NCI-H345 (cell line): ENCODE measurements at regions not wholly inside any gene's neighbourhood (a gene's known extent, or its start where the extent isn't known, plus 50 kb on each side); places are given as distances from the start of the nearest gene placed in this dataset.

Experiments
- DNase-seq: peaks from one replicate; lab custom pipeline; 2025; lab: John Stamatoyannopoulos, UW

DNA sequence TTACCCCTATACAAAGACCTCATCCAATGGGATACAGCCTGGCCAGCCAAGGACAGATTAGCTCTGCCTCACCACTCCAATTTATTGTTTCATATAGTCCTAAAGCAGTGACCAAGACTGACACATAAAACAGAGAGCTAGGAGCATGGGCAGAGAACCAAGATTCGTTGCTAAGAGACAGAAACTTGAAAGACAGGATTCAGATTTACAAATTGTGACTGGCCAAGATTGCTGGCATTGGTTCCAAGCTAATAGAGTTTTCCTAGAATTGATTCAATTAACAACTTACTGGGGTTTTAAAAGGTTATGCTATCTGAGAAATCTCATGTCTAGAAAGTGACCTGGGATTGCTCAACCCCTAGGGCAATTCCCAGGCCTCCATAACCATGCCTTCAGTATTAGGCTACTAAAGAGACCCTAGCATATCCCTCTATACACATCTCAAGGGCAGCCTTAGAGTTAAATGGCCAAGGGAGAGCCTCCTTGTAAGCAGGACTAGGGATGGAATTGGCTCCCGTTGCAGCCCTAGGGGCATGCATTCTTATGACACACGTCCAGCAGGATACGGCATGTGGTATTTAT is 75.6 kb downstream of the ICOS start:
- peak; percentile 24 for DNase-seq

DNA sequence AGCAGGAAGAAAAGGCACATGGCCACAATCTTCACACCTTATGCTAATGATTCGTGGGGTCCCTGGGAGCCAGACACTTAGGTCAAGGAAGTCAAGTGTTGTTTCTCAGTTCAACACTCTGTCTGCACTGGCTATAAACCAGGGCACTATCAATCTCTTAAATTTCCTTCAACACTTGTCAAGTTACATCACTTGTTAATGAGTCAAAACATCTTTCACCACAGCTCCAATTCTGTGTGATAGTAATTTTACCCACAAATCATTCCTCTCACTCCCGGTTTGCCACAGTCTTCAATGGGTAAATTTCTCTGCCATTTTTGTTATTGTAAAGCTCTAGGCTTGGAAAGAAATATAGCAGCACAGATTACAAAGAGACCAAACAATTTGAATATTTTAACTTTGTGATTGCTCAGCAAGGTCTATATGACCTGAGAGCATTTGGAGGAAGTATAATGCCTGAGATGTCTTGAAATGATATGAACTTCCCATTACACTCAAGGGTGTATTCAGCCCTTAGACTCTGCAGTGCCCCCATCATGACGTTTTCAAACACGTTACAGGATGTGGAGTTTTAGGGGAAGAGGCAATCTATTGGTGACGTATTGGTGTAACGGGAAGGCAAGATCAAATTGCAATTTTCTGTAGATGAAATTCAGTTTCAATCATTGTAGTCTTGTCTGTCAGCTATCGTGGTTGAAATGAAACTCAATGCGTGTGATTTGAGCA is 78.7 kb downstream of the ICOS start:
- no peak for DNase-seq

DNA sequence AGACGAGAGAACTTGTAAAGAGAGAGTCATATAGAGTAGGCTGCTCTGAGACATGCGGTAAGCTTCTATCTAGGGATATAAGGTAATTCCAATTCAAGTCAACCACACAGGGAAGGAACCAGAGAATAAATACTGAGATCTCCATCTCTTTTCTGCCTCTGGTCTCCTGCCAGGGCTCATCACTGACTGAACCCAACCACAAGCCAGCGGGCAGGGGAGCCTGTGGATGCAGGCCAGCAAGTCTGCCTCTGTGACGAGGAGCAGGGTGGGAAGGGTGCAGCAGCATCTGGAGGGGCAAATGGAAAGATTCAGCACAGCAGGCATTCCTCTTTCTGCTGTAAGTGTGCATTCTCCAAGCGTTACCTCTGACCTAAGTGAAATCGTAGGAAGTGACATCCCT is 82.2 kb downstream of the ICOS start:
- no peak for DNase-seq

DNA sequence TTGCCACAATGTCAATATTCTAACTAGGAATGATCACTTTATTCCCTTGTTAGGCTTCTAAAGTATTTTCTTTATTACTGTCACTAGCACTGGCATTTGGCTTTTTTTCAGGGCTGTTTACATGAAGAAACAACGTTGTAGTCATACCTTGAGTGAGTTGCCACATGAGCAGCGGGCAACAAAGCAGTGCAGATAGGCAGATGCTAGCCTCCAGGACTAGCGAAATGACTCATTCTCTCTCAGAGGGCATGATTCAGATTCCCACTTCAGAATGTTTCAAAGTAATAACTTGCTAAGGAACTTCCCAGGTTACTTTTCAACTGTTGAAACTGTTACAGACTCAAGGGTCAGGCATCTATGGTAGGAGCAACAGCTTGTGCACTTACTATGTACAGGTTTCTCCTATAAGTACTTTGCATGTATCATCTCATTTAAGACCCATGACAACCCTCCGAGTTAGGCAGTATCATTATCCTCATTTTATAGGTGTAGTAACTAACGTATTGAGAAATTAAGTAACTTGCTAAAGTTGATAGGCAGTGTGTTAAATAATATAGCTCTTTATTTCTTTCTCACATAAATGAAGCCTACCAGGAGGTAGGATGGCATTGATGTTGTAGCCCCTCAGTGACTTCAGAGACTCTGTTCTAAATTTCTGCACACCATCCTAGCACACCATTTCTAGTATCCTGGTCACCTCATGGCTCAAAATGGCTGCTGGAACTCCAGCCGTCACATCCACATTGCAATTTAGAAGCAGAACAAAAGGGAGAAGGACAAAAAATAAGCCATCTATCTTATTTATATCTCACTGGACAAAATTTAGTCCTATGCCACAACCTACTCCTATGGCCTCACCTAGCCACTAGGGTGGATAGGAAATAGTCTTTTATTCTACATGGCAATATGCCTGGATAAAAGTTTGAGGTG is 83.3 kb downstream of the ICOS start:
- DNase-seq, result no peak

DNA sequence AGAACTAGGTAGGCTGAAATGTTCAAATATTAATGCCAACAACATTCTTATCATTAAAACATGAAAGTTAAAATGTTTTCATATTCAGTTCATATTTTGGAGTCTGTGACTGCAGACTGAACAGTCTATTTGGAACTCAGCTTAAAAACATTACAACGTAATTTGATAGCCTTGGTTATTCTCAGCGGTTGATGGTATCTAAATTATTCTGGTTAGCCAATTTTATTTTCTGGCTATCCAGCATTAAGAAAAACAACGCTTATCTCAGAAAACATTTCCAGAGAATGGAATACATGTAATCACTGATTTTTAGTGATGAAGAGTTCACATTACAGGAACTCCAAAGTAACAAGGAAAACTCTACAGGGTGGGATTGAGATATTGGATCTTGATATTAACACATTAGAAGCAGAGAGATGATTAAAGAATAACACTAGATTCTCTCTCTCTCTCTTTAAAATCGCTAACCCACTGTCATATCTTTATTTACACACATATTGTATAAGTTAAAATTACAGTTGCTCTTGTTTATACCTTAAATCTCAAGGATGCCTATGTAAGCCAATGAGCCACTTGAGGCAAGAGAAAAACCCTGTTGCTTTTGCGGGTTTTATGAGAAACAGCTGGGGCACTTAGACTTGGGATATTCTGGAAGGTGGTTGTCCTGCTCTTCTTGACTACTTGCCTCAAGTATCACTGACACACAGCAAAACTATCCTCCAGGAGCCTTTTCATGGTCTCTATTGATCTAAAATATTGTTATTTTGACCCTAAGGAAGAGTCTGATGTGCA is 84.9 kb downstream of the ICOS start:
- DNase-seq, result no peak

DNA sequence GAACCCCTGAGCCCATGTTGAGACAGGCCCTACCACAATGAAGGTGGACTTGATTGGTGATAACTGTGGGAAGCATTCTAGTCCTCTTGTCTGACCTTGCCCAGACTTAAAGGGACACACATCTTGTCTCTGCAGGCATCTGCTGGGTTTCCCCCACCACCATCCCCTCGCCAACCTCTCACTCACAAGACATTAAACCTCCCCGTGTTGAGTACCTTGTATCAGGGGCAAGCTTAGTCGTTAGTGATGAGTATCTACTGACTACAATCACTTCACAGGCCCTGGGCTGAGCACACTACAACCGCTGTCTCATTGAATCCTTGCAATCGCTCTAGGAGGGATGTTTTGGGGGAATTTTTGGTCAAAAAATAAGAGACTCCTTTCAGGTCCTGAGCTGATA is 86.0 kb downstream of the ICOS start:
- no peak for DNase-seq

DNA sequence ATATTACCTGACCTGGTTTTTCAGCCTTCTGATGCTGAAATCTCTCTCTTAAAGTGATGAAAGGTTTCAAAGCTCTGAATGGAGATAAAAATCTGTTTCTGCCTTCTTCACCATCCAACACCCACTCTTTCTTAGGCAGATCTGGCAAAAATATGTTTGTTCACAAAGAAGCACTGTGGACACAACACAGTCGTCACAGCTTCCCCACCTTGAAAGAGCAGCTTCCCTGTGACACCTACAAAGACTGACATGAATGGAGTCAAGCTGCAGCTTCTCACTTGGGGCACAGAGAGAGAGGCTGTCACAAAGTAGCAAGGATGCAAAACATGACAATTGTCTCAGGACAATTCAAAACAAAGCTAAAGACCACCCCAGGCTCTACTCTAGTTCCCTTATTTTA is 86.5 kb downstream of the ICOS start:
- DNase-seq, result no peak

DNA sequence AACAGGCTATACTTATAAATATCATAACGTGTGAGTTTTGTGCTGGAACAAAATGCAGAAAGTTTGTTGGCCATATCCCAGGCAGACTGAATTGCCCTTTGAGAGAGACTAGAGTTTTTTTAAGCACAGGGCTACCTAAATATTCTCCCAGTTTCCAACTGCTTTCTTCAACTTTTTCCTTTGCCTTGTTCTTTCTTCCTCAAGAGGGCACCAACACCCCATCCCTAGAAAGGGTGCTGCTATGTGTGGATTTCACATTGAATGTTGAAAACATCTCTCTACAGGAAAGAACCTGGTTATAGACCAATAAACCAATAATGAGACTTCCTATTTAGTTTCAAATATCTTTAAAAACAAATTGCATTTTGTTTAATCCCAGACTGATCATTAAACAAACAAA is 87.9 kb downstream of the ICOS start:
- no peak for DNase-seq

DNA sequence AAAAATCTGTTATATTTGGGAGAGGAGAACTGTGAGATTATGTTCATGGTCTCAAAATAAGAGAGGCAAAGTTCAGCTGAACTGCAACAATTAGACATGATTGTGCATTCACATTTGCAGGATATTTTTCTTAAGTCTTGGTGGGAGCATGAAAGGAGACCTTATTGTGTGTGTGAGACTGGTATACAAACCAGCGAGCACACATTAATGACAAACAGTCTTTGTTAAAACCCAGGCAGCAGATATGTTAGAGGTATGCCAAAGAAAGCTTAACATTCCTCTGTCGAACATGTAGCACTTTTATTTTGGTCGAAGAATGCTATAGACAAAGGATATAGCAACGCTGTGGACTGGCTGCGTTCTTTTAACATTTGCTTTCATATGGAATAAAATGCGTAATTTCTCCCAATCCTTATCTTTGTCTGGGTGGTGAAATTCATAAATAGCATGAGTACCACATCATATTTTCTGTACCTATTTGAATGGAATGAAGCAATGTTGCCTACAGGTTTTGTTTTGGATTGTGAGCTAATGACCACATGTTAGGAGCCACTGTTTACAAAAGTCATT is 88.4 kb downstream of the ICOS start:
- no peak for DNase-seq

DNA sequence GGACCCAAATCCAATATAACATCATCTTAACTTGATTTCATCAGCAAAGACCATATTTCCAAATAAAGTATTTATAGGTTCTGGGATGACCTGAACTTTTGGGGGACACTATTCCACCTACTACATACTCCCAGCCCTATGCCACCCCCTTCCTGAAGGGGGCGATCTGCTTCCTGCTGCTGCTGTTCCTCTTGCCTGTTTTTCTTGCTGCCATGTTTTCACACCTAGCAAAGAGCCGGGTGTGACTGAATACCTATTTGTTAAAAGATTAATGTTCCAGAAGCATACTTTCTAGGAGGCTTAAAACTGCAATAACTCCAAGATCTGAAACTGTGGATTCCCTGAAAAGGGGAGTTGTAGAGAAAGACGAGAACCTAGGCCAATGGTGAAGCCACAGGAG is 89.7 kb downstream of the ICOS start:
- DNase-seq, result no peak

DNA sequence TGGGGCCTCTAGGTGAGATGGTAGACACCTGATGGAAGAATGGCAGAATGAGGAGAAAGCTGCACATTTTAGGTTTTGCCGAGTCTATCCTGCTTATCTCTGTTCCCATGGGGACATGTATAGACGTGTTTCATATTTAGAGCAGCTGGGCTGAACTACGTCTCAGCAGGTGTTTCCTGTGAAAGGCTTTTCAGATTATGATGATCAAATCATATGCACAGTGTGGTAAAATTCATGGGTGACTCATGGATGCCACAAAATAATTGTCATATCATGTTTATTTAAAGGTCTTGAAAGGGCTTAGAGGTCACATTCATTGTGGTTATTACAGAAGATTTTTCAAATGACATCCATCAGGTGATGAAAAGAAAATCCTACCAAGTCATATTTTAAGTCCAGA is 90.5 kb downstream of the ICOS start:
- DNase-seq, result no peak

DNA sequence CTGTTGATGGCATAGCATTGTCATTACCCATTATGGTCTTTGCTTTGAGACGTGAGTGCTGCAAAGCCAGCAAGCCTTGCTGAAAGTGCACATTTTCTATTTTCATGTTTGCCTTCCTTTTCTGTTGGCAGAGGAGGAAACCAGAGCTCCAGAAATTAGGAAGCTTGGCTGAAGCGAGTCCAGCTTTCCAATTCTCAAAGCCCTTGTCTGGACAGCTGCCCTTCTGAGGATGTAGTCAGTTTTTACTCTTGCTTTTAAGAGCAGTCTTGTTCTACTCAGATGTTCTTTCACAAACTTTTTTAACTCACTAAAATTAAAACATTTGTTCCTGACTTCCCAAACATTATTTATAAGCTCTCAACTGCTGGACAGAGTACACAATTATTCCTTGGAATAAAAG is 93.8 kb downstream of the ICOS start:
- no peak for DNase-seq

DNA sequence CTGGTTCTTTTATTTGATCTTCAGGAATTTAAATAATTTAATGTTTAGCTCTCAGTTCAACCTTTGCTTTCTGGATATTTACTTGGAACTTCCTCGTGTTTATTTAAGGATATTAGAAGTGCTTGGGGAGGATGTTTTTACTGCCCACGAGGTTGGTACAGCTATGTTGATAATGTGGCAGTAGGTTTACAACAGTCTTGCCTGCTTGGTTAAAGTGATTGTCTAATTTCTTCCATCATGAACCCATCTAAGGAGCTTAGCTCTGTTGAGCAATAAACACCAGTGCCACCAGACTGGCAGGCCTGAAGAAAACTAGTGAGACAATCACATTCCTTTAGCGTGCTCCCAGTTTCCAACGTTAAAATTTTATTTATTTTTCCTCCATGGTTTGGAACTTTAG is 94.5 kb downstream of the ICOS start:
- no peak for DNase-seq

DNA sequence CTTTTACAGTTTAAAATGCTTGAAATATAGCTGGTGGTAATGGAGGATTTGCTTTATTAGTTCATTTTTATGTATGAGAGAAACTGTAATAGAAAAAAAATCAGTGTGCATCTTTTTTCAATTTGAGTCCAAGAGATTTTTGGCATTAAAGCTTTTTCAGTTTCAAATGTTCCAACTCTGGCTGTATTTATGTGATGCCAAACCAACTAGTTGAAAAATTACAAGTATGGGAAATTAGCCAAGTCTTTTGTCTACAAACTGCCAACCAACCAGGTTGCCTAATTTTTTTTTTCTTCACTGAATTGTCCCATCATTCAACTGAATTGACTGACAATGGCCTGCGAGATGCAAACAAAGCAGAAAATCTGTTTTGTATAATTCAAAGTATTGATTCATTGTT is 95.7 kb downstream of the ICOS start:
- DNase-seq, result no peak

DNA sequence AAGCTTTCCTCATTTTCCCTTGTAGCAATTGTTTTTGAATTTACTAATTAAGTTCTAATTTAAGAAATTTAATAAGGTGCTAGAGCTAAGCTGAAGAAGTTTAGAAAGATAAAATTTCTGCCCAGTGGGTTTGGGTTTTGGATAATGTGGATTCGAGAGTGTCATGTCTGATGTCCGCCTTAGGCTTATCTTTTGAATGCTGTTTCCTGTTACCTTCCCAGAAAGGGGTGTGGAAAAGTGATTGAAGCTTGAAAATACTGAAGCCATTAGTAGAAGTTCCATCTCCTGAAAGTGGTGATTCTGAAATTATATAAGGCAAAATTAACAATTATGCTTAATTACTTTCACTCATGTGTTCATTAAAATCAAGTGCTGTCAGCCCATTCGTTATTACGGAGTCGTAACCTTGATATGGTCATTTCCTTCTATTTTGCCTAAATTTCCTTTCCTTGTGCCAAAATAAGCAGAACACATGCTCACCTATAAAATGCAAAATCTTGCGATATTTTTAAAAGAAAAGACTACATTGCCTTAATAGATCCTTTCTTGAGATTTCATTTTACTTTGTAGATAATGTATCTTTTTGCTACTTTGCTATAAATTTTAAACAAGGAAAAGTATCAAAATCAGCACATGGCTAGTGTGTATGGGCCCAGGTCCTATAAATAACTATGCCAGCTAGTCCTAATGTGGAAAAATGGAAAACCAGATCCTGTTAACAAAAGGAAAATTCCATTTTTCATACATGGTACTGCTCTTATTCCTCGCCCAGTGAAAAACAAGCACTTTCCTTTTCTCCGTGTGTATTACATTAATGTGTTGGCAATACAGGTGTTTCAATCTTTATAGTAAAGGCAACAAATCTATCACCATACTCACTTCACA is 97.3 kb downstream of the ICOS start:
- DNase-seq, result no peak

DNA sequence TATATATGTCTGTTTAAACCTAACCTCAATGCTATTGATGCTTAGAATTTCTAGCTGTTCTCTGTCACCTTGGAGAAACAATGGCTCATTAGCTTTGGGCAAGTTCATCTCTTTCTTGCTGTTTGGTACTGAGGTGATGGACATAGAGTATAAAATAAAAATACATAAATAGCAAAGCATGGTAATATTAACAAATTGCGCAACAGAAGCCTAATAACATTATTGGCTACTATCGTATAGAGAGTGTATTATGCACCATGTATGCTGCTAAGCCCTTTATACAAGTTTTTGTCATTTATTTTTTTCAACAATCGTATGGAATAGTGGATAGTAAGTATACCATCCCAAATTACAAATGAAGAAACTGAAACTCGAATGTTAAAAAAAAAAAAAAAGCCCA is 100.1 kb downstream of the ICOS start:
- DNase-seq, result no peak

DNA sequence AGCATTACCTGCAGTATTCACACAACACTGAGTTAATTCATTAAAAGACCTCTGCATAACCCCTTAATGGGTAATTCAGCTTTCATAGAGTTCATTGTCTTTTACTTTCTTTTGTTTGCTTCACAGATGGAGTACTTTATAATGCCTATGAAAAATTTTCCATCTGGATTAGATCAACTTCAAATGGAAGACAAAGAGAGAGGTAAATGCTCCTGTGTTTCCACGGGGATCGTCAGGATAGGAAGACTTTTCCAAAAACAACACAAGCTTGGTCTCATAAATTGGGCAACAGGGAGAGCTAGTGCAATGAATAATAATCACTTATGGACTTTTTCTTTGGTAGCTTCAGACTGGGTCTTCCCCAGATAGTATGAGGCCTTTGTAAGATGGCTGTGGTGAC is 100.7 kb downstream of the ICOS start:
- no peak for DNase-seq

DNA sequence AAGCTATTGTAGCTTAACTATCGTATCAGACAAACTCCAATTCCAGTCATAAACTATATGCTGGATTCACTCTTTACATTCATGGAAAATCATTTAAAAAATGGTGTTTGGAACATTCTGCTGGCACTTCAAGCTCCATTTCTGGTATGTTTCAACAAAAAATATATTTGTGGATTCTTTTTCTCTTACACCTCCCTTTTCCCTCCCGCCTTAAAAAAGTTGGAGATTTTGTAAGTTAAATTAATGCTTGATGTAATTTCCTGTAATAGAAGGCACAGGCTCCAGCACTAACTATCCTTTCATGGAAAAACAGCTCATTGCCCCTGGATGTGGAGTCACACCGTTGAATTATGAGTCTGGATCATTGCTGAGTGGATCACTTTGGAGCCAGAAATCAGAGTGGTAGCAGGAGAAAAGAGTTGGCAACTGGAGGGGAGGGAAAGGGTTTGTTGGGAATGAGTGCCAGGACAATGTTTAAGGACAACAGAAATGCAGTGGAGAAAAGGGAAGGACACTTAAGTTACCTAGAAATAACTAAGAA is 102.8 kb downstream of the ICOS start:
- no peak for DNase-seq

DNA sequence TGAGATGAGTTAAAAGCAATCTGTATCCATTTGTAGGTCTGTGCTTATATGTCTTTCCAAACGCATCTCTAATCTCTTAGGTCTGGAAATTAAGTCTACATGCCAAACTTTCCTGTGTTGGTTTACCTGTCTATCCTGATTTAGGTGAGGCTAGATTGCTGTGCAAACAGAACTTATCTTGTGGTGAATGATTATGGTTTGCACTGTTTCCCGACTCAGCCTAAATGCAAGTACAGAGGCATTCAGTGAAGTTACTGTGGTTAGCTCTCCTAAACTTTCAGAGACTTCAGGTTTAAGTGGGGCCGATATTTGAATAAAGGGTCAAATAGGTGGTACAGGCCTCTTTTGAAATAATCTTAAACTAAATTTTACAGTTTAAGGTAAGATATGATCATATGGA is 103.5 kb downstream of the ICOS start:
- DNase-seq, result no peak

DNA sequence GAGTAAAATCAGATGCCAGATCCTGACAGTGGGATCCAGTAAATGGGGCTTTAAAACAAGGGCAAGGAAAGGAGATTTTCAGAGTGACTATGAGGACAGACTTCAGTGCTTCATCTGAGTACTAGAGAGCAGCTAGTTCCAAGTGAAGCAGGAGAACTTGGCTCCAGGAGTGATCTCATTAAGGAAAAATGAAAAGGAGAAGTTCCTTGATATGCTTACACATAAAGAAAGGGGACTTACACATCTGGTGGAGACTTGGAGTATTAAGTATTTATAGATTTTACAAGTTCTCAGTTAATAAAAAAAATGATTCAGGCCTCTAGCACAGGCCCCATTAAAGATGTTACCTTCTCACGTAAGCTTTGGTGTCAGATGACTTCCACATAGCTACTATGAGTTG is 105.8 kb downstream of the ICOS start:
- DNase-seq, result no peak

DNA sequence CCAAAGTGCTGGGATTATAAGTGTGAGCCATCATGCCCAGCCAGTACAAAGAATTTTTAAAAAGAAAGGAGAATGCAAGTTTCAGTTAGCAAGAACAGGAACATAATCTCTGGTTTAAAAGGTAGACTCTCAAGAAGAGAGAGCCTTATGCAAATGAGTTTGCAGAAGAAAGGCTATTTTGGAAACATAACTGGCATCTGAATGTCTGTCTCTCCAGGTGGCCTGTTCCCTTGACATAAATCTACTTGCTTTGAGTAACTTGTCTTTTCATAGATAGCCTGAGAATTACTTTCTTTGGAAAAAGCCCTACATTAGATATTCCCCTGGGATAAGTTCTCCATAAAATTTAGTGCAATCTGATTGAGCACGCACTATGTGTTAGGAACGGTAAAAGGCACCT is 109.6 kb downstream of the ICOS start:
- no peak for DNase-seq
